GM21360 (cell line): ENCODE measurements at regions not wholly inside any gene's neighbourhood (a gene's known extent, or its start where the extent isn't known, plus 50 kb on each side); places are given as distances from the start of the nearest gene placed in this dataset.
"Not testable (repeated sequence)": the region's sequence is repeated elsewhere in the genome, so short reads cannot be mapped to it uniquely, and the experiment has no call there.

Experiments used
- ATAC-seq: cut with Tn5 transposase; IDR thresholded peaks from one replicate; pipeline ENCODE4 v1.9.1; 2021; ENCODE audit warnings: mild to moderate bottlenecking, moderate library complexity; ENCODE audit not compliant: unreplicated experiment

GRCh38 chr4:188282471-188283232 is 143.4 kb downstream of the TRIML1 start:
- ATAC-seq: no peak

GRCh38 chr4:188287169-188287894 is 148.1 kb downstream of the TRIML1 start:
- no peak for ATAC-seq

GRCh38 chr4:188289531-188290125 is 150.4 kb downstream of the TRIML1 start:
- ATAC-seq: no peak

GRCh38 chr4:188295899-188296298 is 156.7 kb downstream of the TRIML1 start:
- no peak for ATAC-seq

GRCh38 chr4:188296331-188296730 is 157.1 kb downstream of the TRIML1 start:
- ATAC-seq: no peak

GRCh38 chr4:188297873-188298272 is 158.6 kb downstream of the TRIML1 start:
- ATAC-seq: no peak

GRCh38 chr4:188299161-188299560 is 159.9 kb downstream of the TRIML1 start:
- ATAC-seq: no peak

- ATAC-seq: no peak
Observed at GRCh38 chr4:188300385-188300784, 161.1 kb downstream of the TRIML1 start.

GRCh38 chr4:188305690-188306089 is 166.4 kb downstream of the TRIML1 start:
- no peak for ATAC-seq

GRCh38 chr4:188307591-188307990 is 168.3 kb downstream of the TRIML1 start:
- no peak for ATAC-seq

- ATAC-seq: no peak
Observed at GRCh38 chr4:188308142-188308541, 168.9 kb downstream of the TRIML1 start.

- no peak for ATAC-seq
Observed at GRCh38 chr4:188316391-188316790, 177.2 kb downstream of the TRIML1 start.

GRCh38 chr4:188328966-188329365 is 189.7 kb downstream of the TRIML1 start:
- ATAC-seq: no peak

GRCh38 chr4:188329521-188329920 is 190.3 kb downstream of the TRIML1 start:
- no peak for ATAC-seq

- no peak for ATAC-seq
Observed at GRCh38 chr4:188332265-188332664, 193.0 kb downstream of the TRIML1 start.

GRCh38 chr4:188336891-188337290 is 197.7 kb downstream of the TRIML1 start:
- ATAC-seq: no peak

GRCh38 chr4:188341428-188341827 is 202.2 kb downstream of the TRIML1 start:
- no peak for ATAC-seq

GRCh38 chr4:188346171-188346809 is 207.0 kb downstream of the TRIML1 start:
- ATAC-seq: no peak

GRCh38 chr4:188347339-188347738 is 208.1 kb downstream of the TRIML1 start:
- no peak for ATAC-seq

GRCh38 chr4:188349569-188349968 is 210.3 kb downstream of the TRIML1 start:
- ATAC-seq: not testable (repeated sequence)

GRCh38 chr4:188363196-188363595 is 224.0 kb downstream of the TRIML1 start:
- ATAC-seq: no peak
